Activated CD4-positive, alpha-beta T cell treated with anti-CD3 and anti-CD28 coated beads, Interleukin-2, Interleukin-4, amounts not matched to agents 100 ng/mL and 50 ng/mL, durations not matched to agents 16 hours and 8 hours (primary cell): ENCODE measurements at regions not wholly inside any gene's neighbourhood (a gene's known extent, or its start where the extent isn't known, plus 50 kb on each side); places are given as distances from the start of the nearest gene placed in this dataset.
"Not testable (repeated sequence)": the region's sequence is repeated elsewhere in the genome, so short reads cannot be mapped to it uniquely, and the experiment has no call there.

Source experiments
- DNase-seq: peaks from one replicate; pipeline ENCODE4 v3.0.0-alpha.2; 2020; ENCODE audit warnings: low spot score

GRCh38 chr6:135129136-135129856, 51.8 kb upstream of the MYB start:
- DNase-seq = peak; percentile 41

GRCh38 chr6:135128268-135128914, 52.7 kb upstream of the MYB start:
- peak; percentile 94 for DNase-seq

GRCh38 chr6:135126729-135127128, 54.4 kb upstream of the MYB start:
- DNase-seq = no peak

GRCh38 chr6:135126034-135126433, 55.1 kb upstream of the MYB start:
- no peak for DNase-seq

GRCh38 chr6:135121434-135121833, 59.7 kb upstream of the MYB start:
- peak; percentile 44 for DNase-seq

GRCh38 chr6:135118134-135118730, 62.9 kb upstream of the MYB start:
- DNase-seq = no peak

- peak; percentile 90 for DNase-seq
These were observed 62.9 kb upstream of the HBS1L start for GRCh38 chr6:135117413-135117968.

GRCh38 chr6:135116571-135116970, 61.9 kb upstream of the HBS1L start:
- DNase-seq = peak; percentile 38

GRCh38 chr6:135115834-135116233, 61.2 kb upstream of the HBS1L start:
- DNase-seq = peak; percentile 92

GRCh38 chr6:135115411-135115810, 60.8 kb upstream of the HBS1L start:
- peak; percentile 84 for DNase-seq

GRCh38 chr6:135114355-135115145, 59.9 kb upstream of the HBS1L start:
- peak; percentile 95 for DNase-seq

- DNase-seq = peak; percentile 62
These were observed 59.2 kb upstream of the HBS1L start for GRCh38 chr6:135113860-135114259.

GRCh38 chr6:135112951-135113350, 58.3 kb upstream of the HBS1L start:
- DNase-seq = peak; percentile 35

GRCh38 chr6:135110261-135110781, 55.7 kb upstream of the HBS1L start:
- DNase-seq = not testable (repeated sequence)

- DNase-seq = no peak
These were observed 55.1 kb upstream of the HBS1L start for GRCh38 chr6:135109761-135110160.

- DNase-seq = no peak
These were observed 54.1 kb upstream of the HBS1L start for GRCh38 chr6:135108692-135109091.

- no peak for DNase-seq
These were observed 52.0 kb upstream of the HBS1L start for GRCh38 chr6:135106611-135107010.

GRCh38 chr6:135105710-135106109, 51.1 kb upstream of the HBS1L start:
- no peak for DNase-seq

GRCh38 chr6:135105299-135105698, 50.7 kb upstream of the HBS1L start:
- no peak for DNase-seq
